WI38 (cell line): ENCODE measurements at regions not wholly inside any gene's neighbourhood (a gene's known extent, or its start where the extent isn't known, plus 50 kb on each side); places are given as distances from the start of the nearest gene placed in this dataset.

Source experiments
- H3K4me3 ChIP-seq: 2 replicates; pipeline ENCODE4 v1.5.1; 2011; ENCODE audit warnings: low read depth, mild to moderate bottlenecking, control low read depth, low read length
- TF ChIP-seq, protein P1 (sequence below): IDR thresholded peaks from 2 replicates; pipeline ENCODE4 v1.5.1; 2012; ENCODE audit warnings: low read depth, mild to moderate bottlenecking, control low read depth, low read length

DNA sequence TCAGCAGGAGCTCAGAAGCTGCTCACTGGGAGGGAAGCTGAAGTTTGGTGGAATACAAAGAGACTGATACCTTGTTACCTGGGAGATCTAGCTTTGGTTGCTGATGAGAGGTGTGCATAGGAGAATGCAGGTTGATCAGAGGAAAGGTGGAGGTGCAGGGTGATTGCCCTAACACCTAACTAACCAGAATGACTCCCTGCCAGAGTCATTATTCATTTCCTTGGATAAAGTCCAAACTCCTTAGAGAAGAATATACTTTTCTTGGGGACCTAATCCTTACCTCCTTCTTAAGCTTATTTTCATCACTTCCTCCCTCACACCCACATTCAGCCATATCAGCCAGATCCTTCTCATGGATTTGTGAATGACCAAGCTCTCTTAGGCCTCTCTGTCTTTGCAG lies 814.2 kb upstream of the TENM4 start:
- no peak overlapping the region for H3K4me3 ChIP-seq
- TF ChIP-seq, protein P1, sequence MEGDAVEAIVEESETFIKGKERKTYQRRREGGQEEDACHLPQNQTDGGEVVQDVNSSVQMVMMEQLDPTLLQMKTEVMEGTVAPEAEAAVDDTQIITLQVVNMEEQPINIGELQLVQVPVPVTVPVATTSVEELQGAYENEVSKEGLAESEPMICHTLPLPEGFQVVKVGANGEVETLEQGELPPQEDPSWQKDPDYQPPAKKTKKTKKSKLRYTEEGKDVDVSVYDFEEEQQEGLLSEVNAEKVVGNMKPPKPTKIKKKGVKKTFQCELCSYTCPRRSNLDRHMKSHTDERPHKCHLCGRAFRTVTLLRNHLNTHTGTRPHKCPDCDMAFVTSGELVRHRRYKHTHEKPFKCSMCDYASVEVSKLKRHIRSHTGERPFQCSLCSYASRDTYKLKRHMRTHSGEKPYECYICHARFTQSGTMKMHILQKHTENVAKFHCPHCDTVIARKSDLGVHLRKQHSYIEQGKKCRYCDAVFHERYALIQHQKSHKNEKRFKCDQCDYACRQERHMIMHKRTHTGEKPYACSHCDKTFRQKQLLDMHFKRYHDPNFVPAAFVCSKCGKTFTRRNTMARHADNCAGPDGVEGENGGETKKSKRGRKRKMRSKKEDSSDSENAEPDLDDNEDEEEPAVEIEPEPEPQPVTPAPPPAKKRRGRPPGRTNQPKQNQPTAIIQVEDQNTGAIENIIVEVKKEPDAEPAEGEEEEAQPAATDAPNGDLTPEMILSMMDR, result no peak

GRCh38 chr11:80241766-80242165 lies 800.9 kb upstream of the TENM4 start:
- TF ChIP-seq, protein P1, result no peak
- no peak overlapping the region for H3K4me3 ChIP-seq

GRCh38 chr11:80240245-80240644 lies 799.4 kb upstream of the TENM4 start:
- TF ChIP-seq, protein P1, result no peak
- no peak overlapping the region for H3K4me3 ChIP-seq

DNA sequence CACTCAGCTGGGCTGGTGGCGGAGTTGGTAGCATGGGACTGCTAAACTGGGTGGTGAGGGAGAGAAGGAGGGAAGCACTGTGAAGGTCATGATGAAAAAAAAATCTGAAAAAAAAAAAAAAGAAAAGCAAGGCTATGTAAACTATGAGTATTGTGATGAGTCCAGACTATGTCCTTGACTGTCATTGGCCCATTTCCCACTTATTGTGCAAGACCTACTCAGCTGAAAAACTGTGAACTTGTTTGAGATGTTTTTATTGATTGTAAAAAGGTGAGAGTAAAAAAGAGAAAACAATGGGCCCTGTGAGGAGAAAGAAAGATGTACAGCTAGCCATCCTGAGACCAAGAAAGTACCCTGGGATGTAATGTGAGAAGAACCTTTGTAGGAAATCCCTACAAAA lies 798.4 kb upstream of the TENM4 start:
- TF ChIP-seq, protein P1, result no peak
- no peak overlapping the region for H3K4me3 ChIP-seq

DNA sequence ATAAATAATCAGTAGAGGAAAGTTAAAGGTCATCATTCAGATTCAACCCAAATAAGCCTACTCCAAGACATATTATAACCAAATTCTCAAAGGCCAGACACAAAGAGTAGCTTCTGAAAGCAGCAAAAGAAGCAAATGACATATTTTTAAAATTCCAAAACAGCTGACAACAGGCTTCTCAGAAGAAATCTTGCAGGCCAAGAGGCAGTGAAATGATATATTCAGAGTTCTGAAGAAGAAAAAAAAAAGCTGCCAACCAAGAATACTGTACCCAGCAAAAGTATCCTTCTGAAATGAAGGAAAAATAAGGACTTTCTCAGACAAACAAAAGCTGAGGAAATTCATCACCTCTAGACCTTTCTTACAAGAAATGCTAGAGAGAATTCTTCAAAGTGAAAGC lies 787.1 kb upstream of the TENM4 start:
- no peak overlapping the region for H3K4me3 ChIP-seq
- TF ChIP-seq, protein P1, result no peak

DNA sequence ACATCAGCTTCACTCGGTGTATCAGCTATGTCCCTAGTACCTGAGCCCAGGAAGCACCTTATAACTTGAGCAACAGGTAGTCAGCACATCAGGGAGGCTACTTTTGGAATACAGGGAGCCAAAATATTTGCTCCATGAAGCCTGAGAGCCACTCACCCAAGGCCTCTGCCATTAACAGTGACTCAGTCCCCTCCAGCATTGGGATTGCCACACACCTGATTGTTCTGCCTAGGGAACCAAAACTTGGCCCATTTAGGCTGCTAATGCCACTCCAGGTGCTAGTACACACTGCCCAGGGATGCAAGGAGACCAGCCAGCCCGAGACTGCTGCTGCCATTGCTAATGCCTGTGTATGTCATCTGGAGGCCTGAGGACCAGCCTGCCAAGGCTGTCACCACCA lies 773.6 kb upstream of the TENM4 start:
- TF ChIP-seq, protein P1, result no peak
- no peak overlapping the region for H3K4me3 ChIP-seq

DNA sequence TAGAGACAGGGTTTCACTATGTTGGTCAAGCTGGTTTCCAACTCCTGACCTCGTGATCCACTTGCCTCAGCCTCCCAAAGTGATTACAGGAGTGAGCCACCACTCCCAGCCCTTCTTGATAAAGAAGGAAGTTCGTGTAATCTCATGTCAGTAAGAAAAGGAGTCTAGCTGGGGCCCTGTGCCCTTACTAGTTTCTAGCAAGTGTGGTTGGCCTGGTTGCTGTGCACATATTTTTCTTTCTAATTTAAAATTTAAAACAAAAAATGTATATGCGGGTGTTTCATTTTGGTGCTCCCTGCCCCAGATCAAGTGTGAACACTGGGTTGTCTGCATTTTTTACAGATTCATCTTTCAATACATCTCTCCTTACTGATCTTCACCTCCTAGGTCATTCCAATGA lies 770.8 kb upstream of the TENM4 start:
- TF ChIP-seq, protein P1, result no peak
- no peak overlapping the region for H3K4me3 ChIP-seq

- TF ChIP-seq, protein P1, result no peak
- H3K4me3 ChIP-seq, result no peak overlapping the region
Measured at GRCh38 chr11:80204021-80204420, 763.2 kb upstream of the TENM4 start.
